ENCODE measurements at regions not wholly inside any gene's neighbourhood (a gene's known extent, or its start where the extent isn't known, plus 50 kb on each side); places are given as distances from the start of the nearest gene placed in this dataset.

GRCh38 chr3:177898185-177898584 lies 638.1 kb upstream of the KCNMB2 start:
- TF ChIP-seq ZFX (IDR thresholded peaks at IDR 0.05) (no peak), CTCF (conservative IDR thresholded peaks at IDR 0.05) (no peak)
- peak overlapping the region; percentile 64 for H3K27ac ChIP-seq

GRCh38 chr3:177899275-177900067 lies 636.8 kb upstream of the KCNMB2 start:
- TF ChIP-seq ZFX (IDR thresholded peaks at IDR 0.05) (no peak), CTCF (conservative IDR thresholded peaks at IDR 0.05) (no peak)
- no peak overlapping the region for H3K27ac ChIP-seq

- no peak for TF ChIP-seq CTCF (conservative IDR thresholded peaks at IDR 0.05)
- TF ChIP-seq ZFX (IDR thresholded peaks at IDR 0.05) = no peak
- no peak overlapping the region for H3K27ac ChIP-seq
Measured at GRCh38 chr3:177902876-177903275, 633.4 kb upstream of the KCNMB2 start.

GRCh38 chr3:177904621-177905020 lies 631.6 kb upstream of the KCNMB2 start:
- no peak overlapping the region for H3K27ac ChIP-seq
- TF ChIP-seq CTCF (conservative IDR thresholded peaks at IDR 0.05) (no peak), ZFX (IDR thresholded peaks at IDR 0.05) (no peak)

GRCh38 chr3:177905173-177906125 lies 630.8 kb upstream of the KCNMB2 start:
- no peak overlapping the region for H3K27ac ChIP-seq
- TF ChIP-seq ZFX (IDR thresholded peaks at IDR 0.05) (no peak), CTCF (conservative IDR thresholded peaks at IDR 0.05) (no peak)

- no peak overlapping the region for H3K27ac ChIP-seq
- TF ChIP-seq ZFX (IDR thresholded peaks at IDR 0.05) (no peak), CTCF (conservative IDR thresholded peaks at IDR 0.05) (no peak)
Measured at GRCh38 chr3:177906126-177906511, 630.1 kb upstream of the KCNMB2 start.

All from C4-2B (cell line).